ENCODE measurements at regions not wholly inside any gene's neighbourhood (a gene's known extent, or its start where the extent isn't known, plus 50 kb on each side); places are given as distances from the start of the nearest gene placed in this dataset.

- TF ChIP-seq CTCF (IDR thresholded peaks at IDR 0.05; ENCODE audit: borderline replicate concordance, extremely low read depth, low read length, poor library complexity, severe bottlenecking), result no peak
- no peak for TF ChIP-seq EZH2 (IDR thresholded peaks at IDR 0.05; ENCODE audit: borderline replicate concordance, low read depth, low read length, severe bottlenecking)
Measured at GRCh38 chr18:78826631-78827030, 153.0 kb upstream of the SALL3 start.

Measured in DND-41 (cell line).